Thyroid gland (tissue), 4 donors: ENCODE measurements at regions not wholly inside any gene's neighbourhood (a gene's known extent, or its start where the extent isn't known, plus 50 kb on each side); places are given as distances from the start of the nearest gene placed in this dataset.

ENCODE experiments used
- CTCF ChIP-seq, 6 experiments: fragments of 200-600 bp in 3 of 6; fragments of 450-650 bp in 3 of 6; sonication (generic) in 3 of 6; IDR thresholded peaks; one replicate each; pipeline ENCODE4 v1.5.1; 2016 to 2019; ENCODE audit warnings: antibody characterized with exemption in 6 of 6, mild to moderate bottlenecking in 2 of 6, inconsistent platforms in 1 of 6, moderate library complexity in 1 of 6
- POLR2A ChIP-seq, 2 donors: fragments of 450-650 bp; IDR thresholded peaks; one replicate each; pipeline ENCODE4 v1.6.1; 2017; ENCODE audit warnings: antibody characterized with exemption in 2 of 2, mild to moderate bottlenecking in 2 of 2, moderate library complexity in 1 of 2

- TF ChIP-seq POLR2A (IDR thresholded peaks at IDR 0.05) (no peak), CTCF (IDR thresholded peaks at IDR 0.05) (no peak)
These were observed 222.6 kb upstream of the NEIL3 start for GRCh38 chr4:177087060-177087459.
